GM21390 (cell line): ENCODE measurements at regions not wholly inside any gene's neighbourhood (a gene's known extent, or its start where the extent isn't known, plus 50 kb on each side); places are given as distances from the start of the nearest gene placed in this dataset.
"Not testable (repeated sequence)": the region's sequence is repeated elsewhere in the genome, so short reads cannot be mapped to it uniquely, and the experiment has no call there.

Experiments
- ATAC-seq: cut with Tn5 transposase; IDR thresholded peaks from one replicate; pipeline ENCODE4 v1.9.1; 2021; ENCODE audit not compliant: unreplicated experiment

- ATAC-seq: no peak
Measured at GRCh38 chr14:56996721-56997399, 186.6 kb upstream of the OTX2 start.

- no peak for ATAC-seq
Measured at GRCh38 chr14:56995010-56995409, 184.7 kb upstream of the OTX2 start.

- no peak for ATAC-seq
Measured at GRCh38 chr14:56992332-56992820, 182.1 kb upstream of the OTX2 start.

- ATAC-seq: not testable (repeated sequence)
Measured at GRCh38 chr14:56990991-56991627, 180.8 kb upstream of the OTX2 start.

GRCh38 chr14:56989359-56989758, 179.1 kb upstream of the OTX2 start:
- ATAC-seq: no peak

- no peak for ATAC-seq
Measured at GRCh38 chr14:56979936-56980335, 169.7 kb upstream of the OTX2 start.

GRCh38 chr14:56976211-56976610, 165.9 kb upstream of the OTX2 start:
- no peak for ATAC-seq

- ATAC-seq: no peak
Measured at GRCh38 chr14:56975521-56975920, 165.2 kb upstream of the OTX2 start.

GRCh38 chr14:56972948-56973347, 162.7 kb upstream of the OTX2 start:
- no peak for ATAC-seq

- ATAC-seq: no peak
Measured at GRCh38 chr14:56964895-56965294, 154.6 kb upstream of the OTX2 start.

- no peak for ATAC-seq
Measured at GRCh38 chr14:56963381-56963780, 153.1 kb upstream of the OTX2 start.

GRCh38 chr14:56962444-56963080, 152.3 kb upstream of the OTX2 start:
- ATAC-seq: no peak

GRCh38 chr14:56959869-56960268, 149.6 kb upstream of the OTX2 start:
- ATAC-seq: no peak

GRCh38 chr14:56959121-56959520, 148.8 kb upstream of the OTX2 start:
- ATAC-seq: no peak

- no peak for ATAC-seq
Measured at GRCh38 chr14:56956182-56956581, 145.9 kb upstream of the OTX2 start.

GRCh38 chr14:56955745-56956144, 145.5 kb upstream of the OTX2 start:
- ATAC-seq: no peak

- ATAC-seq: no peak
Measured at GRCh38 chr14:56953884-56954283, 143.6 kb upstream of the OTX2 start.

GRCh38 chr14:56952766-56953473, 142.6 kb upstream of the OTX2 start:
- no peak for ATAC-seq

GRCh38 chr14:56949828-56950227, 139.5 kb upstream of the OTX2 start:
- no peak for ATAC-seq

- ATAC-seq: no peak
Measured at GRCh38 chr14:56945291-56945690, 135.0 kb upstream of the OTX2 start.

- no peak for ATAC-seq
Measured at GRCh38 chr14:56944397-56944796, 134.1 kb upstream of the OTX2 start.

- no peak for ATAC-seq
Measured at GRCh38 chr14:56933446-56933845, 123.2 kb upstream of the OTX2 start.
